Esophagus (tissue), 2 donors: ENCODE measurements at regions not wholly inside any gene's neighbourhood (a gene's known extent, or its start where the extent isn't known, plus 50 kb on each side); places are given as distances from the start of the nearest gene placed in this dataset.

ENCODE experiments used
- H3K27ac ChIP-seq, 2 donors: one replicate each; pipeline ENCODE4 v1.5.1; 2013; ENCODE audit warnings: low read depth in 2 of 2, mild to moderate bottlenecking in 2 of 2, inconsistent platforms in 1 of 2, low read length in 1 of 2, moderate library complexity in 1 of 2
- H3K27me3 ChIP-seq, 2 donors: one replicate each; pipeline ENCODE4 v1.6.1; 2013; ENCODE audit warnings: low read length in 2 of 2, control low read depth in 1 of 2, mild to moderate bottlenecking in 1 of 2; ENCODE audit not compliant: insufficient read depth in 2 of 2, control insufficient read depth in 1 of 2
- H3K36me3 ChIP-seq, 2 donors: one replicate each; pipeline ENCODE4 v1.6.1; 2013; ENCODE audit warnings: low read length in 1 of 2; ENCODE audit not compliant: control insufficient read depth in 2 of 2, insufficient read depth in 2 of 2
- H3K4me1 ChIP-seq, 2 donors: one replicate each; pipeline ENCODE4 v1.6.1; 2013; ENCODE audit warnings: low read length in 1 of 2; ENCODE audit not compliant: control insufficient read depth in 2 of 2, insufficient read depth in 2 of 2
- H3K4me3 ChIP-seq, 2 donors: one replicate each; pipeline ENCODE4 v1.5.1; 2013; ENCODE audit warnings: low read length in 2 of 2, mild to moderate bottlenecking in 2 of 2, low read depth in 1 of 2, moderate library complexity in 1 of 2
- H3K9me3 ChIP-seq, 2 donors: one replicate each; pipeline ENCODE4 v1.6.1; 2013; ENCODE audit warnings: mild to moderate bottlenecking in 2 of 2, low read depth in 1 of 2, low read length in 1 of 2, moderate library complexity in 1 of 2; ENCODE audit not compliant: control insufficient read depth in 2 of 2, insufficient read depth in 1 of 2
- WGBS, 2 donors: extraction: QIAGEN DNeasy Blood & Tissue Kit; methylation state at CpG; one replicate each; pipeline ENCODE4 v1.1.7; 2013; 5-methylcytosine and 5-hydroxymethylcytosine counted together
- donor health status: healthy with polysubstance abuse.
- donor health status: Bipolar disorder and iron deficiency.

DNA sequence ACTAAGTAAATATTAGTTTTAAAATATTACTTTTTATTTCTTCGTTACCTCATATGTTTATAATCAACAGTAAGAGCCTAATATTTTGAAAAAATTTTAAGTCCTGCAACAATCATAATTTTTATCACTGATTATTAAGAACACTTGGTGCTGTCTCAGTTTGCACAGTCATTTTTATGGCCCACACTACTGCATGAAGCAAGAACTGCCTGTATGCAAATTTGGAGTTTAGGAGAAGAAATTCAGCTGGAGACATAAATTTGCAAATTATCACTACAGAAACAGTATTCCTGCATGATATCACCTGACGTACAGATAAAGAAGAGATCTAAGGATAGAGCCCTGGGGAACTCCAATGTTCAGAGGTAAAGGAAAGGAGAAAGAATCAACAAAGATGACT, 144.1 kb upstream of the RBBP8 start:
- H3K27me3 ChIP-seq = no peaks in the 10 kb centered on the region
- no peaks in the 10 kb centered on the region for H3K4me1 ChIP-seq
- H3K9me3 ChIP-seq = no peaks in the 10 kb centered on the region
- no peak overlapping the region for H3K27ac ChIP-seq
- WGBS, 2 donors = 86 to 87% methylated on average over 2 of the region's 2 CpGs
- H3K36me3 ChIP-seq = no peaks in the 10 kb centered on the region
- no peak overlapping the region for H3K4me3 ChIP-seq

GRCh38 chr18:22789600-22789999, 143.5 kb upstream of the RBBP8 start:
- no peaks in the 10 kb centered on the region for H3K27me3 ChIP-seq
- no peaks in the 10 kb centered on the region for H3K36me3 ChIP-seq
- H3K27ac ChIP-seq = no peak overlapping the region
- H3K4me1 ChIP-seq = no peaks in the 10 kb centered on the region
- 73 to 84% methylated on average over 5 of the region's 5 CpGs for WGBS, 2 donors
- H3K9me3 ChIP-seq = no peaks in the 10 kb centered on the region
- no peak overlapping the region for H3K4me3 ChIP-seq

GRCh38 chr18:22790545-22791309, 142.4 kb upstream of the RBBP8 start:
- 44 to 49% methylated on average over 4 of the region's 4 CpGs for WGBS, 2 donors
- Histone ChIP-seq H3K4me1 (no peaks in the 10 kb centered on the region), H3K36me3 (no peaks in the 10 kb centered on the region), H3K27me3 (no peaks in the 10 kb centered on the region), H3K9me3 (no peaks in the 10 kb centered on the region), H3K27ac (no peak overlapping the region), H3K4me3 (no peak overlapping the region)

GRCh38 chr18:22791310-22791610, 141.9 kb upstream of the RBBP8 start:
- WGBS, 2 donors = 71 to 78% methylated on average over 2 of the region's 2 CpGs
- Histone ChIP-seq H3K36me3 (no peaks in the 10 kb centered on the region), H3K4me3 (no peak overlapping the region), H3K27me3 (no peaks in the 10 kb centered on the region), H3K4me1 (no peaks in the 10 kb centered on the region), H3K9me3 (no peaks in the 10 kb centered on the region), H3K27ac (no peak overlapping the region)

DNA sequence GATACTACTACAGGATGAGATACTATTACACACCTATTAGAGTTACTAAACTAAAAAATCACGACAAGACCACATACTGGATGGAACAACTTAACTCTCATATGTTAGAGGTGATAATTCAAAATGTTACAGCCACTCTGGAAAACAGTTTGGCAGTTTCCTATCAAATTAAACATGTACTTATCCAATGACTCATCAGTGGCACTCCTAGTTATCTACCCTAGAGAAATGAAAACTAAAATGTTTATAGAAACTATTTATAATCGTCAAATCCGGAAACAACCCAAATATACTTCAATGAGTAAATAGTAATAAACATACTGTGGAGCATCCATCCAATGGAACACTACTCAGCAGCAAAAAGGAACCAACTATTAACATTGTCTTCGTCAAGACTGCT, 137.0 kb upstream of the RBBP8 start:
- H3K4me3 ChIP-seq = no peak overlapping the region
- no peaks in the 10 kb centered on the region for H3K36me3 ChIP-seq
- H3K27me3 ChIP-seq = no peaks in the 10 kb centered on the region
- H3K27ac ChIP-seq = no peak overlapping the region
- H3K4me1 ChIP-seq = no peaks in the 10 kb centered on the region
- no peaks in the 10 kb centered on the region for H3K9me3 ChIP-seq
- WGBS, 2 donors = 57 to 60% methylated on average over 4 of the region's 4 CpGs

GRCh38 chr18:22800551-22800951, 132.6 kb upstream of the RBBP8 start:
- Histone ChIP-seq H3K9me3 (no peaks in the 10 kb centered on the region), H3K36me3 (no peaks in the 10 kb centered on the region), H3K27ac (no peak overlapping the region), H3K4me1 (no peaks in the 10 kb centered on the region), H3K27me3 (no peaks in the 10 kb centered on the region), H3K4me3 (no peak overlapping the region)
- 82% methylated on average over 7 of the region's 7 CpGs for WGBS, 2 donors

DNA sequence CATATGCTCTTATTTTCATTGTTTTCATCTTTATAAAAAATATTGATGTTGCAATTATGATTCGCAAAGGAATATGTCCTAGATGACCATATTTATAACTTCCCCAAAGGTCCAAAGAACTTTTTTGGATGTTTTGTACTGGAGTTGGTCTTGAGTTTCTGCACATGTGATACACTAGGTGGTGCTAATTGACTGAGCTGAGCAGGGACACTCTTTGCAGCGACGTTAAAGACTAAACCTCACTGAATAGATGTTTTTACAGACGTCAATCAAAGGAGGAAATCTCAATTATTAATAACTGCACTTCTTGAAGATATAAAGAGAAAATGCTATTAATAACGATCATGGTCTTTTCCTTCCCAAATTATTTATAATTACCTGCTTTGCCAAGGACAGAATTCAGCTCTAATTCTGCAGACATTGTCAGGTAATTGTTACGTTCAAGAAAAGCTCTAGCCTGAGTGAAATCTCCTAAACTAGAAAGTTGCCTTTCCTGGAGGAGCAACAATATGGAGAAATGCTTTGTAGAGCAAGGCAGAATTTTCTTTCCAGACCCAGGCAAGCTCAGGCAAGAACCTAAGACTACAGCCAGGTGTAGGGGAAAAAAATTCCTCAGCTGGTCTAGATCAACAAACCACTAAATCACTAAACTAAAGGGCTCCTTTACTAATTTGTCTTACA, 119.3 kb upstream of the RBBP8 start:
- Histone ChIP-seq H3K9me3 (no peaks in the 10 kb centered on the region), H3K27ac (no peak overlapping the region), H3K4me3 (no peak overlapping the region), H3K27me3 (no peaks in the 10 kb centered on the region), H3K4me1 (peaks cover 2 to 3% of the 10 kb centered on the region in 2 donors), H3K36me3 (no peaks in the 10 kb centered on the region)
- 8 to 9% methylated on average over 6 of the region's 6 CpGs for WGBS, 2 donors

DNA sequence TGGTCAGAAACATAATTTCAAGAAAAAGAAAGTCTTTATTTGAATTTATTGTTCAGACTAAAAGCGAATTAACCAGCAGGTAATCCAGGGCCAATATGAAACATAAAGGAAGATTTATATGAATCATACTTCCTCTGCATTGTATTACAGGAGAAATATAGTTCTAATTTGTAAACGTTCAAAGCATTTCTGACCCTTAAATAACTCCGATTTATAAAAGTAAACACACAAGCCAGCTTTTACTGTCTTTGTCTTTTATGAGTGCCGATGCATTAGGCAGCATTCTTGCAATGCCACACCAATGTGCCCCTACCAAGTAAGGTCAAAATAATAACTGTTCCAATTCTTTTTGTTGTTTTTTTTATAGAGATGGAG, 118.8 kb upstream of the RBBP8 start:
- Histone ChIP-seq H3K4me1 (peaks cover 2 to 3% of the 10 kb centered on the region in 2 donors), H3K27me3 (no peaks in the 10 kb centered on the region), H3K27ac (peak overlapping the region in 1 of 2 donors; percentile 33), H3K9me3 (no peaks in the 10 kb centered on the region), H3K4me3 (no peak overlapping the region), H3K36me3 (no peaks in the 10 kb centered on the region)
- 27 to 34% methylated on average over 4 of the region's 4 CpGs for WGBS, 2 donors

GRCh38 chr18:22816266-22817176, 116.6 kb upstream of the RBBP8 start:
- H3K27me3 ChIP-seq = no peaks in the 10 kb centered on the region
- no peak overlapping the region for H3K27ac ChIP-seq
- no peaks in the 10 kb centered on the region for H3K36me3 ChIP-seq
- 53 to 60% methylated on average over 16 to 18 of the region's 18 CpGs for WGBS, 2 donors
- H3K4me3 ChIP-seq = no peak overlapping the region
- H3K4me1 ChIP-seq = peaks cover 2 to 3% of the 10 kb centered on the region in 2 donors
- no peaks in the 10 kb centered on the region for H3K9me3 ChIP-seq
